GM20000 (cell line): ENCODE measurements at regions not wholly inside any gene's neighbourhood (a gene's known extent, or its start where the extent isn't known, plus 50 kb on each side); places are given as distances from the start of the nearest gene placed in this dataset.

ENCODE experiments used
- DNase-seq: peaks from one replicate; pipeline ENCODE4 v3.0.0; 2012; ENCODE audit warnings: low spot score
- TF ChIP-seq, protein P1 (sequence below): IDR thresholded peaks from 2 replicates; pipeline ENCODE4 v1.5.1; 2012; ENCODE audit warnings: mild to moderate bottlenecking, control low read depth; ENCODE audit errors: extremely low read depth, missing control alignments

DNA sequence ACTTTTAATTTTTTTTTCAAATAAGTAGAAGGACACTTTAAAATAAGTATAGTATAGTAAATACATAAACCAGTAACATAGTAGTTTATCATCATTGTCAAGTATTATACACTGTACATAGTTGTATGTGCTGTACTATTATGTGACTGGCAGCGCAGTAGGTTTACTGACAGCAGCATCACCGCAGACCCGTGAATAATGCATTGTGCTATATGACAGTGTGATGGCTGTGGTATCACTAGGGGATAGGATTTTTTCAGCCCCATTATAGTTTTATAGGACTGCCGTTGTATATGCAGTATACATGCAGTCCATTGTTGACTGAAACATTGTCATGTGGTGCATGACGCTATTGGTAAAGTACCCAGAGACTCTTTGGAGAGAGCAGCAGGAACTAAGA is 306.5 kb downstream of the SQOR start:
- no peak for DNase-seq
- TF ChIP-seq, protein P1, sequence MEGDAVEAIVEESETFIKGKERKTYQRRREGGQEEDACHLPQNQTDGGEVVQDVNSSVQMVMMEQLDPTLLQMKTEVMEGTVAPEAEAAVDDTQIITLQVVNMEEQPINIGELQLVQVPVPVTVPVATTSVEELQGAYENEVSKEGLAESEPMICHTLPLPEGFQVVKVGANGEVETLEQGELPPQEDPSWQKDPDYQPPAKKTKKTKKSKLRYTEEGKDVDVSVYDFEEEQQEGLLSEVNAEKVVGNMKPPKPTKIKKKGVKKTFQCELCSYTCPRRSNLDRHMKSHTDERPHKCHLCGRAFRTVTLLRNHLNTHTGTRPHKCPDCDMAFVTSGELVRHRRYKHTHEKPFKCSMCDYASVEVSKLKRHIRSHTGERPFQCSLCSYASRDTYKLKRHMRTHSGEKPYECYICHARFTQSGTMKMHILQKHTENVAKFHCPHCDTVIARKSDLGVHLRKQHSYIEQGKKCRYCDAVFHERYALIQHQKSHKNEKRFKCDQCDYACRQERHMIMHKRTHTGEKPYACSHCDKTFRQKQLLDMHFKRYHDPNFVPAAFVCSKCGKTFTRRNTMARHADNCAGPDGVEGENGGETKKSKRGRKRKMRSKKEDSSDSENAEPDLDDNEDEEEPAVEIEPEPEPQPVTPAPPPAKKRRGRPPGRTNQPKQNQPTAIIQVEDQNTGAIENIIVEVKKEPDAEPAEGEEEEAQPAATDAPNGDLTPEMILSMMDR = no peak

DNA sequence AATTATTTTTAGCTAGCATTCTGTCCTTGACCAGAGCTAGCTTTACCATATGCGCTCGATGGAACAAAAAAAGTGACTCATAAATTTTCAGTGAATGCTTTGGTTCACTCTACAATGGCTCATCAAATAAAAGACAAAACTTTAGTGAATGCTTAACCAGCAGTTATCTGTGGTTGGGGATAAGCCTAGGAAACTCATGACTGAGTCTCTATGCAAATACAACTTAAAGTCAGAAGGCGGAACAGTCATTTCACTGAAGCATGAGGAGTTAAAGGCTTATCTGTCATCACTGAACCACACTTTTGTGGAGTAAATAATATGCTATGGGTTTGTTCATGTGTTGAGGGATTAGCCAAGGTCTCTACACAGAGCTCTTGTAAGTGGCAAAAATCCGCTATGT is 308.4 kb downstream of the SQOR start:
- TF ChIP-seq, protein P1 = no peak
- no peak for DNase-seq

DNA sequence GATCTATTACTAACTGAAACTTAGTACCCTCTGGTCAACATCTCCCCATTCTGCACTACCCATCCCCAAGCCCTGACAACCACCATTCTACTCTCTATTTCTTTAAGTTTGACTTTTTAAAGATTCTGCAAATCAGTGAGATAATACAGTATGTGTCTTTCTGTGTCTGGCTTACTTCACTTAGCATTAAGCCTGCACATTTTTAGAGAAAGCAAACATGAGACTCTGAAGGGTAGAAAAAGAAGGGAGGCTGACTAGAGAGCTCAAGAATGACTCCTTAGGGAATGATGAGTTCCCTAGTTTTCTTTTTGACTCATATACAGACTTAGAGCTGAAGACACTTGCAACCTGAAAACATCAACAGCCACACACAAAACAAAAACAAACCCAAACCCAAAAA is 311.3 kb downstream of the SQOR start:
- no peak for DNase-seq
- TF ChIP-seq, protein P1 = no peak

DNA sequence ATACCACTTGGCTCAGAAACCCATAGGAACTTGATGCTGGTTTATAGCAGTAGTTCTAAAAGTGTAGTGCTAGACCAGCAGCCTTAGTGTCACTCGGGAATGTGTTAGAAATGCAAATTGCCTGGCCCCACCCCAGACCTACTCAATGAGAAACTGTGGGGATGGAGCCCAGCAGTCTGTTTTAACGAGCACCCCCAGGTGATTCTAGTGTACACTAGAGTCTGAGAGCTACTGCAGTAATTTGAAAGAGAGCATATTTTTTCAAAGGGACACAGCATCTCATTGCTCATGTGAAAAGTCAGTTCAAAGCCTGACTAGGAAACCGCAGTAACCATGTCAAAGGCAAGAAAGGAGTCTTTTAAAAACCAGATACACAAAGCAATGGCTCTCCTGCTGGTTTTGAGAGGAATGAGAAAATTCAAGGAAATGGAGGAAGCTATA is 313.4 kb downstream of the SQOR start:
- TF ChIP-seq, protein P1 = no peak
- no peak for DNase-seq

DNA sequence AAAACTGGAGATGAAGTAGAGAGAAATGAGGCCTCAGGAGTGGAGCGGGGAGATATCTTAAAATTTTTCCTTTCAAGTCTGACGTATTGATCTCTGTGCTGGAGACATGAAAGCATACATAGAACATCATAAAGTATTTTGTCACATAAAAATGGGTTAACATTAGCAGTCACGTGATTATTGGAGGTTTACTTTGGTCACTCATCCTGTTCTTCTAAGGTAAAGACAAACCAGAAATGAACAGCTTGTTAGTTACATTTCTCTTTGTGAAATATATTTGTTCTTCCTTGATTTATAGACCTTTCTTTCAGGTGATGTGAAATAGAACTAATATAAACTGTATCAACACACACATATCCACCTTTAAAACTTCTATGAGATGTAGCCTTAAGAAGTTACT is 324.1 kb downstream of the SQOR start:
- no peak for DNase-seq
- TF ChIP-seq, protein P1 = no peak

DNA sequence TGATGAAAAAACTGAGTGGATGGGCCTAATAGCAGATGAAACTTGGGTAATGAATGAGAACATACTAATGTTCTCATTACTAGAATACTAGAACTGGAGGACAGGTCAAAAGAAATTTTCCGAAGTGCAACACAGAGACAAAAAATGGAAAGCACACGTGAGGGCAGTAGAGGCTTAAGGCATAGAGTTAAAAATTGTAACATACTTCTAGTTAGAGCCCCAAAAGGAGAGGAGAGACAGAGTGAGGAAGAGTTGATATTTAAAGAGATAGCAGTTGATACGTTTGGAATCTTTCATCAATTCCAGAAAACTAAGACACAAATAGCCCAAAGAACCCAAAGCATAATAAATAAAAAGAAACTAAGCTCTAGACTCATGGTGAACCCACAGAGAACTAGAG is 327.9 kb downstream of the SQOR start:
- TF ChIP-seq, protein P1 = no peak
- DNase-seq = no peak

DNA sequence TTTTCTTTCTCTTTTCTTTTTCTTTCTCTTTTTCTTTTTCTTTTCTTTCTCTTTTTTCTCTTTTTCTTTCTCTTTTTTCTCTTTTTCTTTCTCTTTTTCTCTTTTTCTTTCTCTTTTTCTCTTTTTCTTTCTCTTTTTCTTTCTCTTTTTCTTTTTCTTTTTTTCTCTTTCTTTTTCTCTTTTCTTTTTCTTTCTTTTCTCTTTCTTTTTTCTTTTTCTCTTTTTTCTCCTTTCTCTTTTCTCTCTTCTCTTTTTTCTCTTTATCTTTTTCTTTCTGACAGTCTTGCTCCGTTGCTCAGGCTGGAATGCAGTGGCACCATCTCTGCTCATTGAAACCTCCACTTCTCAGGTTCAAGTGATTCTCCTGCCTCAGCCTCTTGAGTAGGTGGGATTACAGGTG is 335.7 kb downstream of the SQOR start:
- DNase-seq = no peak
- TF ChIP-seq, protein P1 = no peak

DNA sequence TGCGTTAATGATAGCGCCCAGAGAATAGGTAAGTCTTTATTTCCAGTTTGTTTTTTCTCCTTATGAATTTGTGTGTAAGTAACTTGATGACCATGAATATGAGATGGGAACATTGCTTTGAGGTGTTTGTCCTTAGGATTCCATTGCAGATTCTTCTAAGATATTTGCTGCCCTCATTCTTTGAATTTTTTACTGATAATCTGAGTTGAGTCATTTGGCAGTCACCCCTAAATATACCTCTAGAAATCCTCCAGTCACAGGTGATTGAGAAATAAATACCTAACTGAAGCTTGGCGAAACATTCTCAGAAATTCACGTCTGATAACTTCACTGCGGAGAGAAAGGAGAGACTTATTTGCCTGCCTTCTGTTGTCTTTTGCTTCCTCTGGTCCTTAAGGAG is 345.5 kb downstream of the SQOR start:
- no peak for DNase-seq
- TF ChIP-seq, protein P1 = no peak
